Cardiac muscle cell (in vitro differentiated cells and primary cell): ENCODE measurements at regions not wholly inside any gene's neighbourhood (a gene's known extent, or its start where the extent isn't known, plus 50 kb on each side); places are given as distances from the start of the nearest gene placed in this dataset.

Experiments
- DNase-seq, 2 donors: peaks; one replicate each; pipeline versions ENCODE4 v3.0.0 to v3.0.0-alpha.2; 2010 to 2017; ENCODE audit warnings: low read depth in 1 of 2, low spot score in 1 of 2
- H3K27ac ChIP-seq: fragments of 200-600 bp; sonication (generic); 2 replicates; pipeline ENCODE4 v1.5.1; 2016
- H3K27me3 ChIP-seq: fragments of 200-600 bp; sonication (generic); 2 replicates; pipeline ENCODE4 v1.6.0; 2016; ENCODE audit warnings: control low read depth
- H3K36me3 ChIP-seq: fragments of 200-600 bp; sonication (generic); 2 replicates; pipeline ENCODE4 v1.5.1; 2016; ENCODE audit warnings: control low read depth
- H3K4me1 ChIP-seq: fragments of 200-600 bp; sonication (generic); 2 replicates; pipeline ENCODE4 v1.8.1; 2017; ENCODE audit warnings: low read depth, mild to moderate bottlenecking, mixed run types
- H3K4me3 ChIP-seq: fragments of 200-600 bp; sonication (generic); 2 replicates; pipeline ENCODE4 v1.5.1; 2016; ENCODE audit warnings: mild to moderate bottlenecking
- H3K9me3 ChIP-seq: fragments of 200-600 bp; sonication (generic); 2 replicates; pipeline ENCODE4 v1.5.1; 2017; ENCODE audit warnings: low read depth, mild to moderate bottlenecking, control low read depth
- CTCF ChIP-seq: IDR thresholded peaks from 2 replicates; pipeline ENCODE4 v1.5.1; 2012; ENCODE audit warnings: low read depth, mild to moderate bottlenecking, low read length

GRCh38 chr4:17085416-17085815 lies 187.0 kb upstream of the LDB2 start:
- Histone ChIP-seq H3K27me3 (no peaks in the 10 kb centered on the region), H3K27ac (no peak overlapping the region), H3K4me3 (no peak overlapping the region), H3K36me3 (no peaks in the 10 kb centered on the region), H3K4me1 (no peaks in the 10 kb centered on the region), H3K9me3 (no peaks in the 10 kb centered on the region)
- no peak for TF ChIP-seq CTCF
- no peak for DNase-seq

GRCh38 chr4:17082186-17082585 lies 183.7 kb upstream of the LDB2 start:
- no peak for TF ChIP-seq CTCF
- H3K9me3 ChIP-seq = no peaks in the 10 kb centered on the region
- no peak overlapping the region for H3K4me3 ChIP-seq
- H3K4me1 ChIP-seq = no peaks in the 10 kb centered on the region
- no peak overlapping the region for H3K27ac ChIP-seq
- peak in 1 of 2 donors; percentile 76 for DNase-seq
- H3K36me3 ChIP-seq = no peaks in the 10 kb centered on the region
- H3K27me3 ChIP-seq = no peaks in the 10 kb centered on the region

GRCh38 chr4:17081179-17081578 lies 182.7 kb upstream of the LDB2 start:
- Histone ChIP-seq H3K36me3 (no peaks in the 10 kb centered on the region), H3K27ac (no peak overlapping the region), H3K4me1 (no peaks in the 10 kb centered on the region), H3K9me3 (no peaks in the 10 kb centered on the region), H3K4me3 (no peak overlapping the region), H3K27me3 (no peaks in the 10 kb centered on the region)
- no peak for DNase-seq
- TF ChIP-seq CTCF = no peak

GRCh38 chr4:17077105-17077504 lies 178.7 kb upstream of the LDB2 start:
- Histone ChIP-seq H3K9me3 (no peaks in the 10 kb centered on the region), H3K27me3 (no peaks in the 10 kb centered on the region), H3K36me3 (no peaks in the 10 kb centered on the region), H3K4me1 (no peaks in the 10 kb centered on the region), H3K4me3 (no peak overlapping the region), H3K27ac (no peak overlapping the region)
- no peak for DNase-seq
- TF ChIP-seq CTCF = no peak

- H3K36me3 ChIP-seq = no peaks in the 10 kb centered on the region
- no peak for TF ChIP-seq CTCF
- H3K4me1 ChIP-seq = no peaks in the 10 kb centered on the region
- H3K27ac ChIP-seq = no peak overlapping the region
- no peak overlapping the region for H3K4me3 ChIP-seq
- H3K9me3 ChIP-seq = no peaks in the 10 kb centered on the region
- no peaks in the 10 kb centered on the region for H3K27me3 ChIP-seq
- DNase-seq = peak in 1 of 2 donors; percentile 70
Observed at GRCh38 chr4:17072483-17072882, 174.0 kb upstream of the LDB2 start.

GRCh38 chr4:17068891-17069290 lies 170.4 kb upstream of the LDB2 start:
- H3K27me3 ChIP-seq = no peaks in the 10 kb centered on the region
- H3K9me3 ChIP-seq = no peaks in the 10 kb centered on the region
- H3K4me1 ChIP-seq = no peaks in the 10 kb centered on the region
- no peaks in the 10 kb centered on the region for H3K36me3 ChIP-seq
- no peak for DNase-seq
- TF ChIP-seq CTCF = no peak
- H3K4me3 ChIP-seq = no peak overlapping the region
- H3K27ac ChIP-seq = no peak overlapping the region
